ENCODE measurements at regions not wholly inside any gene's neighbourhood (a gene's known extent, or its start where the extent isn't known, plus 50 kb on each side); places are given as distances from the start of the nearest gene placed in this dataset.

- H3K27me3 ChIP-seq, result no peaks in the 10 kb centered on the region
- H3K27ac ChIP-seq, result no peak overlapping the region
- TF ChIP-seq POLR2A (IDR thresholded peaks at IDR 0.05) (no peak), CTCF (IDR thresholded peaks at IDR 0.05) (no peak)
- no peaks in the 10 kb centered on the region for H3K9me3 ChIP-seq
- intact Hi-C loops (cut with DNase I; ENCODE audit: low total_unique reads), result no loop called here
- no peaks in the 10 kb centered on the region for H3K36me3 ChIP-seq
- no peaks in the 10 kb centered on the region for H3K4me1 ChIP-seq
- no peak overlapping the region for H3K4me3 ChIP-seq
- DNase-seq, result no peak
Measured at GRCh38 chr15:93428807-93429351, 339.9 kb upstream of the RGMA start.

- no peak overlapping the region for H3K27ac ChIP-seq
- TF ChIP-seq POLR2A (IDR thresholded peaks at IDR 0.05) (no peak), CTCF (IDR thresholded peaks at IDR 0.05) (no peak)
- intact Hi-C loops (cut with DNase I; ENCODE audit: low total_unique reads), result no loop called here
- no peak for DNase-seq
- H3K27me3 ChIP-seq, result no peaks in the 10 kb centered on the region
- H3K4me1 ChIP-seq, result no peaks in the 10 kb centered on the region
- H3K9me3 ChIP-seq, result no peaks in the 10 kb centered on the region
- no peaks in the 10 kb centered on the region for H3K36me3 ChIP-seq
- no peak overlapping the region for H3K4me3 ChIP-seq
Measured at GRCh38 chr15:93428150-93428549, 339.1 kb upstream of the RGMA start.

GRCh38 chr15:93424131-93424530, 335.1 kb upstream of the RGMA start:
- Histone ChIP-seq H3K4me1 (no peaks in the 10 kb centered on the region), H3K27ac (no peak overlapping the region), H3K27me3 (no peaks in the 10 kb centered on the region), H3K9me3 (no peaks in the 10 kb centered on the region), H3K36me3 (no peaks in the 10 kb centered on the region), H3K4me3 (no peak overlapping the region)
- intact Hi-C loops (cut with DNase I; ENCODE audit: low total_unique reads), result no loop called here
- TF ChIP-seq POLR2A (IDR thresholded peaks at IDR 0.05), result no peak
- no peak for TF ChIP-seq CTCF (IDR thresholded peaks at IDR 0.05)
- DNase-seq, result no peak

- Histone ChIP-seq H3K4me1 (no peaks in the 10 kb centered on the region), H3K27ac (no peak overlapping the region), H3K36me3 (no peaks in the 10 kb centered on the region), H3K4me3 (no peak overlapping the region), H3K27me3 (no peaks in the 10 kb centered on the region), H3K9me3 (no peaks in the 10 kb centered on the region)
- no peak for DNase-seq
- no peak for TF ChIP-seq POLR2A (IDR thresholded peaks at IDR 0.05)
- no peak for TF ChIP-seq CTCF (IDR thresholded peaks at IDR 0.05)
- intact Hi-C loops (cut with DNase I; ENCODE audit: low total_unique reads), result no loop called here
Measured at GRCh38 chr15:93422476-93422875, 333.5 kb upstream of the RGMA start.

GRCh38 chr15:93420477-93420876, 331.5 kb upstream of the RGMA start:
- no peak overlapping the region for H3K4me3 ChIP-seq
- H3K27me3 ChIP-seq, result no peaks in the 10 kb centered on the region
- intact Hi-C loops (cut with DNase I; ENCODE audit: low total_unique reads), result no loop called here
- no peaks in the 10 kb centered on the region for H3K36me3 ChIP-seq
- no peaks in the 10 kb centered on the region for H3K9me3 ChIP-seq
- DNase-seq, result no peak
- no peak overlapping the region for H3K27ac ChIP-seq
- no peaks in the 10 kb centered on the region for H3K4me1 ChIP-seq
- TF ChIP-seq CTCF (IDR thresholded peaks at IDR 0.05), result no peak
- TF ChIP-seq POLR2A (IDR thresholded peaks at IDR 0.05), result no peak

Data from uterus (tissue), 3 donors.